ENCODE measurements at regions not wholly inside any gene's neighbourhood (a gene's known extent, or its start where the extent isn't known, plus 50 kb on each side); places are given as distances from the start of the nearest gene placed in this dataset.

GRCh38 chr5:138635265-138635664, 60.1 kb upstream of the HSPA9 start:
- TF ChIP-seq NR3C1 (CRISPR knock-in tag; conservative IDR thresholded peaks at IDR 0.05; ENCODE audit: low read depth) (no peak), NFYB (CRISPR knock-in tag; conservative IDR thresholded peaks at IDR 0.05; ENCODE audit: low read depth) (no peak), CTCF (IDR thresholded peaks at IDR 0.05) (no peak), FOXP4 (CRISPR knock-in tag; IDR thresholded peaks at IDR 0.05) (no peak), MLX (CRISPR knock-in tag; IDR thresholded peaks at IDR 0.05) (no peak), SP1 (CRISPR knock-in tag; conservative IDR thresholded peaks at IDR 0.05) (no peak), ETV6 (CRISPR knock-in tag; IDR thresholded peaks at IDR 0.05) (no peak), KAT7 (CRISPR knock-in tag; IDR thresholded peaks at IDR 0.05; ENCODE audit: borderline replicate concordance) (no peak), GRHL2 (CRISPR knock-in tag; IDR thresholded peaks at IDR 0.05; ENCODE audit: insufficient replicate concordance, severe bottlenecking) (no peak), NR1H2 (CRISPR knock-in tag; IDR thresholded peaks at IDR 0.05) (no peak), ZNF396 (CRISPR knock-in tag; IDR thresholded peaks at IDR 0.05; ENCODE audit: borderline replicate concordance) (no peak), ATF1 (CRISPR knock-in tag; IDR thresholded peaks at IDR 0.05) (no peak), ZNF263 (CRISPR knock-in tag; IDR thresholded peaks at IDR 0.05; ENCODE audit: low read depth) (no peak), ZNF512 (CRISPR knock-in tag; IDR thresholded peaks at IDR 0.05; ENCODE audit: borderline replicate concordance) (no peak)
